Suppressor macrophage treated with lipopolysaccharide for 1 hour (primary cell): ENCODE measurements at regions not wholly inside any gene's neighbourhood (a gene's known extent, or its start where the extent isn't known, plus 50 kb on each side); places are given as distances from the start of the nearest gene placed in this dataset.
"Not testable (repeated sequence)": the region's sequence is repeated elsewhere in the genome, so short reads cannot be mapped to it uniquely, and the experiment has no call there.

Experiments
- DNase-seq, 3 donors: peaks; one replicate each; pipeline ENCODE4 v3.0.0-alpha.2; 2020 to 2022

DNA sequence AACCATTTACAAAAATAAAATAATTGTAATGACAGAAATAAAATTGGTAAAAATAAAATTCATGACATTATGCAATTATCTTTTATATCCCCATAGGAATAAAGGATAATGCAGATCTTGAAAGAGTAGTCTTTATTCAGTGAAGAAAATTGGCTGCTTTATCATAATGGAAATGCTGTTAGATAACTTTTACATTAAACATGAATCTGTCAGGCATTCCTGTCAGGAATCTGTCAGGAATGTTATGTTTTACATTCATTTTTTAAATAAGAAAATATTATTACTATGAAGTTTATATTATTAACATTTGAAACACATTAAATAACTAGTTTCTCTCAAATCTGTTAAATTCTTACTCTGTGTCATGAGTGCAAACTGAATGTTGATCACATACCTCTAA is 1024.7 kb upstream of the TMEFF2 start:
- no peak for DNase-seq

GRCh38 chr2:193201583-193201982 is 1006.9 kb upstream of the TMEFF2 start:
- DNase-seq, result no peak

GRCh38 chr2:193199322-193199721 is 1004.6 kb upstream of the TMEFF2 start:
- no peak for DNase-seq

DNA sequence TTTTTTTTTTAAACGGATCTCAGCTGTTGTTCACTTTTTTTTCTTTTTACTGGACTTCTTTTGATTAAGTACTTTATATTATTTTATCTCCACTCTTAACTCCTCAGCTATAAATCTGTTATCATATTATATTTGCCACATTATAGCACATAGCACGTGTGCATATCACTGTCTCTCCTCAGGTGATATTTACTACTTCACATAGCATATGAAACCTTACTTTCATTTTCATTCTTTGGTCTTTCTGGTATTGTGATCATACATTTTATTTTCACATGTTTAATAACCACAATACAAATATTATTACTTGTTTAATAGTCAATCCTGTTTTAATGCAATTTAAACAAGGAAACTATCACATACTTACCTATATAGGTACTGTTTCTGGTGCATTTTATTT is 993.1 kb upstream of the TMEFF2 start:
- DNase-seq, result no peak

DNA sequence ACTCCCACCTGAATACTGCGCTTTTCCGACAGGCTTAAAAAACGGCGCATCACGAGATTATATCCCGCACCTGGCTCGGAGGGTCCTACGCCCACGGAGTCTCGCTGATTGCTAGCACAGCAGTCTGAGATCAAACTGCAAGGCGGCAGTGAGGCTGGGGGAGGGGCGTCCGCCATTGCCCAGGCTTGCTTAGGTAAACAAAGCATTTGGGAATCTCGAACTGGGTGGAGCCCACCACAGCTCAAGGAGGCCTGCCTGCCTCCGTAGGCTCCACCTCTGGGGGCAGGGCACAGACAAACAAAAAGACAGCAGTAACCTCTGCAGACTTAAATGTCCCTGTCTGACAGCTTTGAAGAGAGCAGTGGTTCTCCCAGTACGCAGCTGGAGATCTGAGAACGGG is 976.2 kb upstream of the TMEFF2 start:
- not testable (repeated sequence) for DNase-seq

DNA sequence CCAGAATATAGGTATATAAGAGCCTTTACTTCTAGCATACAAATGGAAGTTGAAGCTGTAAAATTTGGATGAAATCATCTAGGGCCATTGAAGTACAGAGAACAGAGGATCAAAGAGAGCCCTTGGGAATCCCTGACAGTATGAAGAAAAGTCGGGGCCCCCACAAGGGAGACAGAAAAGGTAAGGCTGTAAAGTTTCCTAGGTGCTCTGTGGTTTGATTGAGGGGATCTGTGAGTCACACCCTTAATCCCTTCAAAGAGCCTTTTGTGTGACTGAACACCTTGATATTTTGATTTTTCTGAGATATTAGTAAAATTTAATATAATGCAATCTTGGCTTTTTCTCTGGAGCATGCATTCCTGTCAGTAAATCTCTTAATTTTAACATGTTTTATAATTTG is 961.7 kb upstream of the TMEFF2 start:
- DNase-seq, result no peak

DNA sequence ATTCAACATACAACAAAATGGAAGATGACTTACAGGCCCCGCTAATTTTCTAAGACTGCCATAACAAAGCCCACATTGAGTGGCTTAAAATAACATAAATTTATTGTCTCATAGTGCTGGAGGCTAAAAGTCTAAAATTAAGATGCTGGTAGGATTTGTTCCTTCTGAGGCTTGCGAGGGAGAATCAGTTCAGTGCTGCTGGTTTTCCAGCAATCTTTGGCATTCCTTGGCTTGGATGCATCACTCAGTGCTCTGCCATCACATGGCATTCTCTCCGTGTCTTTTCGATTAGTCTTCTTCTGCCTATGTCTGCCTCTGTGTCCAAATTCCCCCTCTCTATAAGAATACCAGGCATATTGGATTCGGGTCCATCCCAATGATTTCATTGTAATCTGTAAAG is 959.3 kb upstream of the TMEFF2 start:
- no peak for DNase-seq

- no peak for DNase-seq
Observed at GRCh38 chr2:193153576-193153975, 958.8 kb upstream of the TMEFF2 start.

DNA sequence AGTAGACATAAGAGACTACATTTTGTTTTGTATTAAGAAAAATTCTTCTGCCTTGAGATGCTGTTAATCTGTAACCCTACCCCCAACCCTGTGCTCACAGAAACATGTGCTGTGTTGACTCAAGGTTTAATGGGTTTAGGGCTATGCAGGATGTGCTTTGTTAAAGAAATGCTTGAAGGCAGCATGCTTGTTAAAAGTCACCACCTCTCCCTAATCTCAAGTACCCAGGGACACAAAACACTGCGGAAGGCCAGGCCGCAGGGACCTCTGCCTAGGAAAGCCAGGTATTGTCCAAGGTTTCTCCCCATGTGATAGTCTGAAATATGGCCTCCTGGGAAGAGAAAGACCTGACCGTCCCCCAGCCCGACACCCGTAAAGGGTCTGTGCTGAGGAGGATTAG is 947.7 kb upstream of the TMEFF2 start:
- not testable (repeated sequence) for DNase-seq

DNA sequence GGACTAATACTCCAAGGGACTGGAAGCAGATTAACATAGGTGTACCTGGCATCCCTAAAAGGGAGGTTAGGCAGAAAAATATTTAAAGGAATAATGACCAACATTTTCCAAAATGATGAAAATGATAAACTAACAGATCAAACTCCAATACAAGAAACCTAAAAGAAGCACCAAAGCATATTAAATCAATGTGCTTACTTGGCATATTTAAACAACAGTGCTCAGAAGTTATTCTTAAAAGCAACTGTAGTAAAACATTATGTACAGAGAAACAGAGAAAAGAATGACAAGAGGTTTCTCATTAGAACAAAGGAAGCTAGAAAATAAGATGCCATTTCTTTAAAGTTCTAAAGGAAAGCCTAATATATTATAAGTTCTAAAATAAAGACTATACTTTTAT is 947.3 kb upstream of the TMEFF2 start:
- no peak for DNase-seq

- DNase-seq, result not testable (repeated sequence)
Observed at GRCh38 chr2:193140895-193141294, 946.2 kb upstream of the TMEFF2 start.

DNA sequence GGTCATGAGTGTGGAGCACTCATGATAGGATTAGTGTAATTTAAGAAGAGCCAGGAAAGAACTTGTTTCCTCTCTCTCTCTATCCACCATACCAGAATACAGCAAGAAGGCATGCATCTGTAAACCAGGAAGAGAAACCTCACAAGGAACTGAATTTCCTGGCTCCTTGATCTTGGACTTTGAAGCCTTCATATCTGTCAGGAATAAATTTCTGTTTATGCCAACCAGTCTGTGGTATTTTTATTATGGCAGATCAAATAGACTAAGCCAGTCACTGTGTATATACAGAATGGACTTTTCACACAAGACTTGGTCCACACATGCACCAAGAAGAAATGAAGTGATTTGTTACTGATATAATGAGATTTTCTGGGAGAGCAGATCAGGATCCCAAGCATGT is 930.1 kb upstream of the TMEFF2 start:
- no peak for DNase-seq

- no peak for DNase-seq
Observed at GRCh38 chr2:193114827-193115226, 920.1 kb upstream of the TMEFF2 start.

DNA sequence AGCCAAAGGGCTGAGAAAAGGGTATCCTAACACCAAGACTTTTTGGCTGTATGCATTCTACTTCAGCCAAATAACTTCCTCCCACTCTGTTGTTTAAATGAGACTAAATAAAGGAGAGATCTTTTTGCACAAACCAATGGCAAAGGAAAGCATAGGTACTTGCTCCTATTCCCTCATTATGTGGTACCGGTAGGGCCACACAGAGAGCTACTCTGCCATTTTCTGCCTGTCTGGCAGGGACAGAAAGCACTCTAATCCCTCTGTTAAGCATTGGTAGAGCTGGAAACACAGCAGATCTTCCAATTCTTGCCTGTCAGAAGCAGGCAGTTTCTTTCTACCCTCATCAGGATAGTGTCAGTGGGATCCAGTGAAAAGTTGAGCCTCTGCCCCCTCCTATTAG is 918.3 kb upstream of the TMEFF2 start:
- no peak for DNase-seq

DNA sequence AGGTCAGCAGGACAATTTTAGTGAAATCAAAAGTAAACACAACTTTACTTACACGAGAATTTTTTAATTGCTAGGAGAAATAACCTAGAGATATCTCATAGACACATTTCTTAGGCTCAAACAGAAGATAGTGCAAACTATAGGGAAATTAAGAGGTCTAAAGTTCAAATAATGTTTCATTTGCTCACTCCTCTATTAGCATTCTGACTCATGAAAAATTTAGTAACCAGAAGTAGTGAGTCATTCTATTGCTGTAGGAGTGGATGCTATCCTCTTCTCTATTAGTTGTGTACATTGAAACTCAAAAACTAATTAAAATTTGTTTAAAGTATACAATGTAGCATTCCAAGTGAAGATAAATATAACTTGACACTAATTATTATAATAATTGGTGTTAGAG is 908.3 kb upstream of the TMEFF2 start:
- DNase-seq, result peak; percentile 26 to 70 (median 68)

DNA sequence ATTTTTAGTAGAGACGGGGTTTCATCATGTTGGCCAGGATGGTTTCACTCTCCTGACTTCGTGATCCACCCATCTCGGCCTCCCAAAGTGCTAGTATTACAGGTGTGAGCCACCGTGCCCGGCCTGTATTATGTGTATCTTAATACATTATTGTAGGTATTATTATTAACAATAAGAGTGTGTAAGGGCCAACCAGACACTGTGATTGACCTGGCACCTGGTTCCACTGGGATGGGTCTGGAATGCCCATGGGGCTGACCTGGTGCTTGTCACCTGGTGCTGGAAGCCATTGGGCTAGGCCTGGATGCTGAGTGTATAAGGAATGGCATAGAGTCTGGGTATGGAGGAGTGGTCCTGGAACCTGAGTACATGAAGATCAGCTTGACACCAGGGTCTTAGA is 906.9 kb upstream of the TMEFF2 start:
- DNase-seq, result no peak

DNA sequence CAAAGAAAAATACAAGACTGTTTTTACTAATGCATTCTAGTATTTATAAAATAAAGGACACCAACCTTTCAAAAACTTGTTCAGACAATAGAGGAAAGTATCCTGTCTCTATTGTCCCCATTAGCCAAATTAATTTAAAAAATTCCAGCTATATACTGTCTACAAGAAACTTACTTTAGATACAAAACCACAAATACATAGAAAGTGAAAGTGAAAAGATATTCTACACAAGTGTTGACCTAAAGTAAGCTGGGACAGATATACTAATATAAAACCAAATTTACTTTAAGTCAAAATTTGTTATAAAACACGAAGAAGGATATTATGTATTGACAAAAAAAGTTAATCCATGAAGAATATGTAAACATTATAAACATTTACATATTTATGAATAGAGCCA is 893.3 kb upstream of the TMEFF2 start:
- DNase-seq, result no peak

GRCh38 chr2:193076995-193077394 is 882.3 kb upstream of the TMEFF2 start:
- DNase-seq, result no peak

DNA sequence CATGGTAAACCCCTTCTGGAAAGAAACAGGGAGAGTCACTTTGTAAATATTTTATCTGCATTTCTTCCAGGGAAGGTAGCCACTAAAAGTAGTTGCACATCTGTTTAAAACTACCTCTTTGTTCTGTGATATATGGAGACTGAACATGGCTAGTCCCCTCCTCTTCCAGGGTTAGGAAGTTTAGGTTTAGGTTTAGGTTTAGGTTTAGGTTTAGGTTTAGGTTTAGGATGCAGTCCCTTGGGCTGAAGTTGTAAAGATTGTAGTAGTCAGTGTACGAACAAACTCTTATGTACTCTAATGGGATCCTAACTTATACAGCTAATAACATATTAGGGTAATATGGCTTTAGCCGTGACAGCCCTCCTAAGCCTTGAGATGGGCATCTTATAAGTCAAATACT is 880.2 kb upstream of the TMEFF2 start:
- no peak for DNase-seq

- no peak for DNase-seq
Observed at GRCh38 chr2:193072647-193073046, 877.9 kb upstream of the TMEFF2 start.

DNA sequence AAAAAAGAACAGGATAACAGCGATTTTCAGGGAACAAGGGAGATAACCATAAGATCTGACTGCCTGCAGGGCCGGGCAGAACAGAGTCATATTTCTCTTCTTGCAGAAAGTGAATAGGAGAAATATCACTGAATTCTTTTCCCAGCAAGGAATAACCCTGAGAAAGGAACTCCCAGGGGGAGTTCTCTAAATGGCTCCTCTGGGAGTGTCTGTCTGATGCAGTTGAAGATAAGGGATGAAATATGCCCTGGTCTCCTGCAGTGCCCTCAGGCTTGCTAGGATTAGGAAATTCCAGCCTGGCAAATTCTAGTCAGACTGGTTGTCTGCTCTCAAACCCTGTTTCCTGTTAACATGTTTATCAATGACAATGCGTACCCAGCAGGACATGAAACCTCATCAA is 830.8 kb upstream of the TMEFF2 start:
- DNase-seq, result not testable (repeated sequence)

GRCh38 chr2:193024791-193025190 is 830.1 kb upstream of the TMEFF2 start:
- DNase-seq, result no peak

- no peak for DNase-seq
Observed at GRCh38 chr2:193011870-193012269, 817.1 kb upstream of the TMEFF2 start.

- no peak for DNase-seq
Observed at GRCh38 chr2:192993059-192993458, 798.3 kb upstream of the TMEFF2 start.

DNA sequence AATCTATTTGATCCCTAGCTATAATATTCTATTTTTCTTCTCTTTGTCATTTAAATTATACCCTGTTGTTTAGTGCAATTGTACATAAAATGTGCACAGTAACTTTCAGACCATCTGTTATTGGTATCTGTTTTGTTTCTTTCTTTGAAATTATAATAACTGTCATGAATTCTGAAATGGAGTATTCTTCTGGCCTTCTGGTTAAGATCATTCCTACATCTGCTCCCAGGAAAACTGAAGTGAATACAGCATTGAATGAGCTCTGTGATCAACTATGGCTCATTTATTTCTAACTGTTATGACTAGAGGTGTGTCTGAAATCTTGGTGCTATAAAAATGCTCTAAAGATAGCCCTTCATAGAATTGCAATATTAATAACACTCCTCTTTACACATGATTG is 788.4 kb upstream of the TMEFF2 start:
- no peak for DNase-seq

- DNase-seq, result no peak
Observed at GRCh38 chr2:192978395-192978794, 783.7 kb upstream of the TMEFF2 start.
